ENCODE measurements at regions not wholly inside any gene's neighbourhood (a gene's known extent, or its start where the extent isn't known, plus 50 kb on each side); places are given as distances from the start of the nearest gene placed in this dataset.

DNA sequence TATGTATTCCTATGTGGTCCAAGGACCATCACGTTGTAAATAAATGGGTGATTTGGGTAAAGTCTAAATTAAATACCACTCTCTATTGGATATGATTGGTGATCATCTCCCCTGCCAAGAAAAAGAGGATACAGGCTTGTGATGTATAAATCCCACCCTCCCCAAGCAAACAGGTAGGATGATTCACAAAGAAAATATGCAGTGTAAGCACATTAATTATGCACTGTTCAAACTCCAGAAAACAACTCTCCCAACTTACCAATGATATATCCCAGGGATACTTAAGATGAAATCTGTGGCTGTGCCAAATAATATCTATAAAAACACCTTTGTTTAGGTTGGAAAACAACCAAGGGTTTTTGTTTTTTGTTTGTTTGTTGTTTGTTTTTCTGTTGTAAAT is 795.9 kb downstream of the XPNPEP1 start:
- no TSS peak for BruUV-seq (replicated peaks)
- POLR2A ChIA-PET = no interaction called here
- Histone ChIP-seq H3K4me2 (ENCODE audit: low read length) (no peak overlapping the region), H3K36me3 (ENCODE audit: control insufficient read depth in 1 of 2, insufficient read depth in 2 of 2, low read length in 2 of 2) (no peaks in the 10 kb centered on the region), H3K4me3 (replicated peaks in 1 of 2; ENCODE audit: low read depth in 1 of 2, low read length in 2 of 2) (no peak overlapping the region), H3K27ac (ENCODE audit: low read depth, low read length) (no peak overlapping the region), H2AFZ (ENCODE audit: low read depth, low read length, poor library complexity, severe bottlenecking) (no peak overlapping the region), H3K4me1 (ENCODE audit: control insufficient read depth in 1 of 2, insufficient read depth in 2 of 2, low read length in 2 of 2) (no peaks in the 10 kb centered on the region), H3K79me2 (ENCODE audit: insufficient read depth, low read length) (no peaks in the 10 kb centered on the region), H3K9ac (ENCODE audit: low read length) (no peak overlapping the region), H3K27me3 (ENCODE audit: insufficient read depth, low read length) (no peaks in the 10 kb centered on the region), H3K9me3 (ENCODE audit: control insufficient read depth in 1 of 2, insufficient read depth in 1 of 2, low read depth in 1 of 2, low read length in 2 of 2) (peaks cover 10 to 22% of the 10 kb centered on the region in 2 experiments; a peak in 3 of 4 replicates), H3K9me2 (ENCODE audit: insufficient read depth) (no peaks in the 10 kb centered on the region), H4K20me1 (ENCODE audit: insufficient read depth) (no peaks in the 10 kb centered on the region)
- no peak for DNase-seq (ENCODE audit: low read depth, low spot score)
- no peak for TF ChIP-seq POLR2A (IDR thresholded peaks at IDR 0.05; ENCODE audit: borderline replicate concordance, extremely low read depth, insufficient read depth, insufficient read length)
- no peak for TF ChIP-seq SP1 (IDR thresholded peaks at IDR 0.05; ENCODE audit: low read depth)
- no peak for TF ChIP-seq EGR1 (IDR thresholded peaks at IDR 0.05; ENCODE audit: low read depth)
- no peak for TF ChIP-seq CEBPB (IDR thresholded peaks at IDR 0.05; ENCODE audit: low read depth)
- TF ChIP-seq ZNF274 (IDR thresholded peaks at IDR 0.05; ENCODE audit: low read depth, low read length) = no peak
- no peak for TF ChIP-seq ZFX (IDR thresholded peaks at IDR 0.05)
- CTCF ChIA-PET = no interaction called here
- no peak for ATAC-seq
- RAD21 ChIA-PET (ENCODE audit: low non-redundant PET in 1 of 2, low total read pairs in 2 of 2, uncharacterized antibody in 2 of 2, unreplicated experiment in 2 of 2) = no interaction called here
- intact Hi-C loops (cut with micrococcal nuclease) = no loop called here

DNA sequence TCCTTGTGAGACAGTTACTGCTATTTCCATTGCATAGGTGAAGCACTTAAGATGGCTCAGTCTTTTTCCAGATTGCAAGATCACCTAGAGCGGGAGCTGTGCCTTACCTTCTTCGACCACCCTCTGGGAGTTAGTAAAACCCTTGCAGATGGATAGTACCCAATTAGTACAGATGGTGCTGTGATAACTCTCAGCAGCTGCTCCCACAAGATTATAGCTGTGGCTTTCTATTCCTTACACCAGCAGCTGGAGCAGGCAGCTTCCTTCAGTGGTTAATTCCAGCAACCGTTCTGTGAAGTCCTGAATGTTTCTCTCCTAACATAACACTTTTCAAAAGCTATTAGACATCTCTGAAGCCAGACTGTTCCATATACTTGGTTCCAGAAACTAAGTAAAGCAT is 796.8 kb downstream of the XPNPEP1 start:
- intact Hi-C loops (cut with micrococcal nuclease) = no loop called here
- Histone ChIP-seq H3K79me2 (ENCODE audit: insufficient read depth, low read length) (no peaks in the 10 kb centered on the region), H3K27me3 (ENCODE audit: insufficient read depth, low read length) (no peaks in the 10 kb centered on the region), H4K20me1 (ENCODE audit: insufficient read depth) (no peaks in the 10 kb centered on the region), H3K9me3 (ENCODE audit: control insufficient read depth in 1 of 2, insufficient read depth in 1 of 2, low read depth in 1 of 2, low read length in 2 of 2) (peaks cover 11 to 21% of the 10 kb centered on the region in 2 experiments; a peak in 3 of 4 replicates), H3K9me2 (ENCODE audit: insufficient read depth) (no peaks in the 10 kb centered on the region), H3K36me3 (ENCODE audit: control insufficient read depth in 1 of 2, insufficient read depth in 2 of 2, low read length in 2 of 2) (no peaks in the 10 kb centered on the region), H3K9ac (ENCODE audit: low read length) (no peak overlapping the region), H3K4me3 (replicated peaks in 1 of 2; ENCODE audit: low read depth in 1 of 2, low read length in 2 of 2) (no peak overlapping the region), H2AFZ (ENCODE audit: low read depth, low read length, poor library complexity, severe bottlenecking) (no peak overlapping the region), H3K4me1 (ENCODE audit: control insufficient read depth in 1 of 2, insufficient read depth in 2 of 2, low read length in 2 of 2) (no peaks in the 10 kb centered on the region), H3K27ac (ENCODE audit: low read depth, low read length) (no peak overlapping the region), H3K4me2 (ENCODE audit: low read length) (no peak overlapping the region)
- TF ChIP-seq ZFX (IDR thresholded peaks at IDR 0.05) (no peak), CBX3 (IDR thresholded peaks at IDR 0.05; ENCODE audit: low read depth) (no peak)
- TF ChIP-seq, protein P1, sequence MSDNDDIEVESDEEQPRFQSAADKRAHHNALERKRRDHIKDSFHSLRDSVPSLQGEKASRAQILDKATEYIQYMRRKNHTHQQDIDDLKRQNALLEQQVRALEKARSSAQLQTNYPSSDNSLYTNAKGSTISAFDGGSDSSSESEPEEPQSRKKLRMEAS (IDR thresholded peaks at IDR 0.05) = no peak
- no peak for DNase-seq (ENCODE audit: low read depth, low spot score)
- CTCF ChIA-PET = no interaction called here
- POLR2A ChIA-PET = no interaction called here
- ATAC-seq = no peak
- no TSS peak for BruUV-seq (replicated peaks)
- RAD21 ChIA-PET (ENCODE audit: low non-redundant PET in 1 of 2, low total read pairs in 2 of 2, uncharacterized antibody in 2 of 2, unreplicated experiment in 2 of 2) = no interaction called here

Measured in HCT116 (cell line).